HG02938 (cell line): ENCODE measurements at regions not wholly inside any gene's neighbourhood (a gene's known extent, or its start where the extent isn't known, plus 50 kb on each side); places are given as distances from the start of the nearest gene placed in this dataset.
"Not testable (repeated sequence)": the region's sequence is repeated elsewhere in the genome, so short reads cannot be mapped to it uniquely, and the experiment has no call there.

Source experiments
- ATAC-seq: cut with Tn5 transposase; IDR thresholded peaks from one replicate; pipeline ENCODE4 v1.9.1; 2021; ENCODE audit warnings: mild to moderate bottlenecking, moderate library complexity; ENCODE audit not compliant: unreplicated experiment

- ATAC-seq, result no peak
Observed at GRCh38 chr17:77332034-77332971, 191.5 kb downstream of the SEC14L1 start.

GRCh38 chr17:77332981-77333685 lies 192.4 kb downstream of the SEC14L1 start:
- ATAC-seq, result no peak

- ATAC-seq, result no peak
Observed at GRCh38 chr17:77337150-77337549, 196.4 kb downstream of the SEC14L1 start.

- ATAC-seq, result no peak
Observed at GRCh38 chr17:77341069-77341541, 200.3 kb downstream of the SEC14L1 start.

- ATAC-seq, result not testable (repeated sequence)
Observed at GRCh38 chr17:77342656-77342990, 201.9 kb downstream of the SEC14L1 start.

- no peak for ATAC-seq
Observed at GRCh38 chr17:77343031-77343800, 202.4 kb downstream of the SEC14L1 start.

- ATAC-seq, result no peak
Observed at GRCh38 chr17:77344038-77344437, 203.3 kb downstream of the SEC14L1 start.

GRCh38 chr17:77345260-77345910 lies 204.6 kb downstream of the SEC14L1 start:
- no peak for ATAC-seq

- ATAC-seq, result no peak
Observed at GRCh38 chr17:77346765-77347164, 206.0 kb downstream of the SEC14L1 start.

- ATAC-seq, result no peak
Observed at GRCh38 chr17:77347544-77347943, 206.8 kb downstream of the SEC14L1 start.

GRCh38 chr17:77349976-77350830 lies 209.4 kb downstream of the SEC14L1 start:
- no peak for ATAC-seq

GRCh38 chr17:77352441-77352840 lies 211.7 kb downstream of the SEC14L1 start:
- ATAC-seq, result no peak

GRCh38 chr17:77352996-77353395 lies 212.2 kb downstream of the SEC14L1 start:
- no peak for ATAC-seq

GRCh38 chr17:77353684-77354419 lies 213.1 kb downstream of the SEC14L1 start:
- no peak for ATAC-seq

- ATAC-seq, result no peak
Observed at GRCh38 chr17:77354420-77354669, 213.6 kb downstream of the SEC14L1 start.

GRCh38 chr17:77354670-77355455 lies 214.1 kb downstream of the SEC14L1 start:
- no peak for ATAC-seq

- ATAC-seq, result no peak
Observed at GRCh38 chr17:77356109-77356689, 215.4 kb downstream of the SEC14L1 start.

- no peak for ATAC-seq
Observed at GRCh38 chr17:77356690-77357201, 216.0 kb downstream of the SEC14L1 start.
